ENCODE measurements at regions not wholly inside any gene's neighbourhood (a gene's known extent, or its start where the extent isn't known, plus 50 kb on each side); places are given as distances from the start of the nearest gene placed in this dataset.

DNA sequence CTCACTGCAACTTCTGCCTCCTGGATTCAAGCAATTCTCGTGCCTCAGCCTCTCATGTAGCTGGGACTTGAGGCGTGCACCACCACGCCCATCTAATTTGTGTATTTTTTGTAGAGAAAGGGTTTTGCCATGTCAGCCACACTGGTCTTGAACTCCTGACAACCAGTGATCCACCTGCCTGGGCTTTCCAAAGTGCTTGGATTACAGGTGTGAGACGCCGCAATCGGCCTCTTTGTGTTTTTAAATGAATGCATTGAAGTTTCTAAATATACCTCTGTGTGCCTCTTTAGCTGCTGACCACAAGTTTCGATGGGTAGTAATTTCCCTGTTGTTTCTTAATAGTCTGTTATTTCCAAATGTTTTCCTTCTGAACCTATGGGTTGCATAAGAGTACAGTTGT lies 765.3 kb upstream of the GRIA3 start:
- no peak for TF ChIP-seq EZH2 (IDR thresholded peaks at IDR 0.05; ENCODE audit: low read length)
- TF ChIP-seq, protein P1, sequence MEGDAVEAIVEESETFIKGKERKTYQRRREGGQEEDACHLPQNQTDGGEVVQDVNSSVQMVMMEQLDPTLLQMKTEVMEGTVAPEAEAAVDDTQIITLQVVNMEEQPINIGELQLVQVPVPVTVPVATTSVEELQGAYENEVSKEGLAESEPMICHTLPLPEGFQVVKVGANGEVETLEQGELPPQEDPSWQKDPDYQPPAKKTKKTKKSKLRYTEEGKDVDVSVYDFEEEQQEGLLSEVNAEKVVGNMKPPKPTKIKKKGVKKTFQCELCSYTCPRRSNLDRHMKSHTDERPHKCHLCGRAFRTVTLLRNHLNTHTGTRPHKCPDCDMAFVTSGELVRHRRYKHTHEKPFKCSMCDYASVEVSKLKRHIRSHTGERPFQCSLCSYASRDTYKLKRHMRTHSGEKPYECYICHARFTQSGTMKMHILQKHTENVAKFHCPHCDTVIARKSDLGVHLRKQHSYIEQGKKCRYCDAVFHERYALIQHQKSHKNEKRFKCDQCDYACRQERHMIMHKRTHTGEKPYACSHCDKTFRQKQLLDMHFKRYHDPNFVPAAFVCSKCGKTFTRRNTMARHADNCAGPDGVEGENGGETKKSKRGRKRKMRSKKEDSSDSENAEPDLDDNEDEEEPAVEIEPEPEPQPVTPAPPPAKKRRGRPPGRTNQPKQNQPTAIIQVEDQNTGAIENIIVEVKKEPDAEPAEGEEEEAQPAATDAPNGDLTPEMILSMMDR (optimal IDR thresholded peaks at IDR 0.05 in 1 of 3, IDR thresholded peaks at IDR 0.05 in 1 of 3, conservative IDR thresholded peaks at IDR 0.05 in 1 of 3; ENCODE audit: extremely low read depth in 1 of 3, insufficient read depth in 2 of 3, low read length in 3 of 3), result no peak

Data from keratinocyte (primary cell).